Colonic mucosa (tissue), 4 donors: ENCODE measurements at regions not wholly inside any gene's neighbourhood (a gene's known extent, or its start where the extent isn't known, plus 50 kb on each side); places are given as distances from the start of the nearest gene placed in this dataset.

ENCODE experiments used
- DNase-seq: peaks from one replicate; pipeline ENCODE4 v3.0.0-alpha.2; 2020
- H3K27ac ChIP-seq: fragments of 200-600 bp; one replicate; pipeline ENCODE4 v1.8.0; 2021
- H3K27me3 ChIP-seq: fragments of 200-600 bp; one replicate; pipeline ENCODE4 v1.8.0; 2021
- H3K36me3 ChIP-seq: fragments of 200-600 bp; one replicate; pipeline ENCODE4 v1.8.0; 2021
- H3K4me1 ChIP-seq: fragments of 200-600 bp; one replicate; pipeline ENCODE4 v1.8.0; 2021; ENCODE audit warnings: mild to moderate bottlenecking
- H3K4me3 ChIP-seq: fragments of 200-600 bp; one replicate; pipeline ENCODE4 v1.8.0; 2021
- H3K9ac ChIP-seq, 2 donors: one replicate each; pipeline ENCODE4 v1.7.0; 2013; ENCODE audit warnings: control low read depth in 2 of 2, low read depth in 2 of 2, low read length in 2 of 2
- H3K9me3 ChIP-seq: fragments of 200-600 bp; one replicate; pipeline ENCODE4 v1.8.0; 2021
- CTCF ChIP-seq: fragments of 200-600 bp; IDR thresholded peaks from one replicate; pipeline ENCODE4 v1.8.0; 2022; ENCODE audit warnings: antibody characterized with exemption, mild to moderate bottlenecking
- intact Hi-C: fragments of 100-400 bp; cut with DNase I; formaldehyde crosslinking; loops from one replicate; pipeline ENCODE4 v1.14.1; 2022
- donor health status: healthy.
- donor health status: DM: no; HTN: no; CAD: no.
- donor health status: DM: no; HTN: no; CAD: no.

- intact Hi-C loops: no loop called here
- no peak for DNase-seq
- H3K4me3 ChIP-seq: no peak overlapping the region
Observed at GRCh38 chr12:3964439-3964838, 91.2 kb upstream of the PARP11 start.

GRCh38 chr12:3962631-3963483 is 89.7 kb upstream of the PARP11 start:
- Histone ChIP-seq H3K36me3 (no peaks in the 10 kb centered on the region), H3K9me3 (no peaks in the 10 kb centered on the region), H3K4me1 (no peaks in the 10 kb centered on the region), H3K9ac (no peak overlapping the region), H3K27me3 (no peaks in the 10 kb centered on the region), H3K4me3 (no peak overlapping the region), H3K27ac (no peak overlapping the region)
- intact Hi-C loops: no loop called here
- TF ChIP-seq CTCF: no peak
- no peak for DNase-seq

More at GRCh38 chr12:3964439-3964838, 91.2 kb upstream of the PARP11 start:
- Histone ChIP-seq H3K9me3 (no peaks in the 10 kb centered on the region), H3K36me3 (no peaks in the 10 kb centered on the region), H3K9ac (no peak overlapping the region), H3K27me3 (no peaks in the 10 kb centered on the region), H3K4me1 (no peaks in the 10 kb centered on the region), H3K27ac (no peak overlapping the region)
- no peak for TF ChIP-seq CTCF

- Histone ChIP-seq H3K36me3 (no peaks in the 10 kb centered on the region), H3K27me3 (no peaks in the 10 kb centered on the region), H3K4me3 (no peak overlapping the region), H3K27ac (no peak overlapping the region), H3K4me1 (no peaks in the 10 kb centered on the region), H3K9ac (no peak overlapping the region), H3K9me3 (no peaks in the 10 kb centered on the region)
- intact Hi-C loops: no loop called here
- TF ChIP-seq CTCF: no peak
- no peak for DNase-seq
Observed at GRCh38 chr12:3961591-3961990, 88.4 kb upstream of the PARP11 start.

- Histone ChIP-seq H3K9me3 (no peaks in the 10 kb centered on the region), H3K4me1 (no peaks in the 10 kb centered on the region), H3K36me3 (no peaks in the 10 kb centered on the region), H3K4me3 (no peak overlapping the region), H3K27me3 (no peaks in the 10 kb centered on the region), H3K9ac (no peak overlapping the region), H3K27ac (no peak overlapping the region)
- intact Hi-C loops: no loop called here
- DNase-seq: no peak
- TF ChIP-seq CTCF: no peak
Observed at GRCh38 chr12:3959799-3960560, 86.8 kb upstream of the PARP11 start.

- H3K27me3 ChIP-seq: no peaks in the 10 kb centered on the region
Observed at GRCh38 chr12:3958534-3958933, 85.3 kb upstream of the PARP11 start.

More at GRCh38 chr12:3958534-3958933, 85.3 kb upstream of the PARP11 start:
- no peaks in the 10 kb centered on the region for H3K4me1 ChIP-seq
- no peaks in the 10 kb centered on the region for H3K9me3 ChIP-seq
- no peak for DNase-seq
- no peak overlapping the region for H3K9ac ChIP-seq
- intact Hi-C loops: no loop called here
- H3K36me3 ChIP-seq: no peaks in the 10 kb centered on the region
- no peak for TF ChIP-seq CTCF
- H3K27ac ChIP-seq: no peak overlapping the region
- no peak overlapping the region for H3K4me3 ChIP-seq
